Heart left ventricle (tissue), 16 donors: ENCODE measurements at regions not wholly inside any gene's neighbourhood (a gene's known extent, or its start where the extent isn't known, plus 50 kb on each side); places are given as distances from the start of the nearest gene placed in this dataset.

Source experiments
- ATAC-seq, 4 donors: fragments of 200-7000 bp; cut with Tn5 transposase; one replicate each; pipeline ENCODE4 v1.9.1; 2020 to 2022; ENCODE audit warnings: moderate library complexity in 4 of 4, mild to moderate bottlenecking in 3 of 4, moderate number of reproducible peaks in 1 of 4
- DNase-seq, 5 donors: peaks; one replicate each; pipeline ENCODE4 v3.0.0-alpha.2; 2020
- H3K27ac ChIP-seq, 12 donors: fragments of 200-600 bp; sonication (generic) in 4 of 12; one replicate each; pipeline versions ENCODE4 v1.5.0 to v1.8.0; 2016 to 2022; ENCODE audit warnings: mild to moderate bottlenecking in 2 of 12
- H3K27me3 ChIP-seq, 9 donors: fragments of 200-600 bp; sonication (generic) in 2 of 9; one replicate each; pipeline versions ENCODE4 v1.5.1 to v1.8.0; 2016 to 2022; ENCODE audit warnings: mild to moderate bottlenecking in 3 of 9
- H3K36me3 ChIP-seq, 9 donors: fragments of 200-600 bp; sonication (generic) in 2 of 9; one replicate each; pipeline versions ENCODE4 v1.5.0 to v1.8.0; 2018 to 2022; ENCODE audit warnings: mild to moderate bottlenecking in 2 of 9
- H3K4me1 ChIP-seq, 12 donors: fragments of 200-600 bp; sonication (generic) in 4 of 12; one replicate each; pipeline versions ENCODE4 v1.5.0 to v1.8.0; 2016 to 2022; ENCODE audit warnings: mild to moderate bottlenecking in 3 of 12
- H3K4me3 ChIP-seq, 12 donors: fragments of 200-600 bp; sonication (generic) in 4 of 12; one replicate each; pipeline versions ENCODE4 v1.5.0 to v1.8.0; 2017 to 2022; ENCODE audit warnings: mild to moderate bottlenecking in 9 of 12, moderate library complexity in 4 of 12
- H3K9me3 ChIP-seq, 12 donors: fragments of 200-600 bp; sonication (generic) in 4 of 12; one replicate each; pipeline versions ENCODE4 v1.5.0 to v1.8.0; 2016 to 2022; ENCODE audit warnings: mild to moderate bottlenecking in 1 of 12
- POLR2A ChIP-seq, 2 donors: fragments of 450-650 bp; IDR thresholded peaks; one replicate each; pipeline ENCODE4 v1.6.1; 2017; ENCODE audit warnings: antibody characterized with exemption in 2 of 2, mild to moderate bottlenecking in 2 of 2, moderate library complexity in 2 of 2
- WGBS, 4 donors: extraction: QIAGEN DNeasy Blood & Tissue Kit in 2 of 4; methylation state at CpG; one replicate each; pipeline versions ENCODE4 v1.1.5 to v1.1.7; 2013 to 2018; 5-methylcytosine and 5-hydroxymethylcytosine counted together
- intact Hi-C, 10 donors: fragments of 100-400 bp; cut with DNase I; formaldehyde crosslinking; loops; one replicate each; pipeline versions ENCODE4 v1.11.1 to v1.14.2; 2022
- TF ChIP-seq, protein P1 (sequence below), 12 donors: fragments of 200-600 bp; sonication (generic) in 4 of 12; IDR thresholded peaks; one replicate each; pipeline versions ENCODE4 v1.5.0 to v1.8.0; 2018 to 2022; ENCODE audit warnings: antibody characterized with exemption in 12 of 12, mild to moderate bottlenecking in 5 of 12
- donor health status: ischemic (EF 13 %, LVEDD 7.1; RV severe dilation, severe dysfunction).
- donor health status: healthy with polysubstance abuse.
- donor health status: DM: no; HTN: yes; CAD: no.
- donor health status: DM: no; HTN: no; CAD: no.
- donor health status: ischemic (EF 25% LVEDD 6.9; RV normal size, moderate dysfunction).
- donor health status: ischemic (EF 25% LVEDD 5.7; RV mildly dilated, moderate dysfunction).
- donor health status: healthy.
- donor health status: DM: yes; HTN: yes; CAD: no.
- donor health status: ischemic (EF 35%, LVEDD 5.7; RV mildly dilated, moderate dysfunction).
- donor health status: nonischemic (EF 11% LVEDD 7.7; RV severe dilation, severe dysfunction).
- donor health status: DM: yes; HTN: yes; CAD: no.
- donor health status: PGD.
- donor health status: ischemic (EF 29% LVEDD 5.4; RV normal size, mild dysfunction).
- donor health status: nonischemic (EF 23%, LVEDD 6.1; RV moderate dilation, normal function).

GRCh38 chr9:13427587-13427986, 148.1 kb upstream of the MPDZ start:
- Histone ChIP-seq H3K4me1 (peaks cover 0 to 23% (median 13%) of the 10 kb centered on the region in 12 donors), H3K36me3 (no peaks in the 10 kb centered on the region), H3K27ac (peak overlapping the region in 9 of 12 donors; percentile 0 to 63 (median 33)), H3K4me3 (peak overlapping the region in 1 of 12 donors; percentile 12), H3K9me3 (no peaks in the 10 kb centered on the region), H3K27me3 (no peaks in the 10 kb centered on the region)
- intact Hi-C loops, result loop anchor here (1.0 to 10.0 kb wide), 13 partner anchors 73 to 1007 kb away; no protein-coding TSS in a partner anchor
- ATAC-seq, result peak in 2 of 4 donors; percentile 42 to 47
- no peak for TF ChIP-seq POLR2A (IDR thresholded peaks at IDR 0.05)
- TF ChIP-seq, protein P1, sequence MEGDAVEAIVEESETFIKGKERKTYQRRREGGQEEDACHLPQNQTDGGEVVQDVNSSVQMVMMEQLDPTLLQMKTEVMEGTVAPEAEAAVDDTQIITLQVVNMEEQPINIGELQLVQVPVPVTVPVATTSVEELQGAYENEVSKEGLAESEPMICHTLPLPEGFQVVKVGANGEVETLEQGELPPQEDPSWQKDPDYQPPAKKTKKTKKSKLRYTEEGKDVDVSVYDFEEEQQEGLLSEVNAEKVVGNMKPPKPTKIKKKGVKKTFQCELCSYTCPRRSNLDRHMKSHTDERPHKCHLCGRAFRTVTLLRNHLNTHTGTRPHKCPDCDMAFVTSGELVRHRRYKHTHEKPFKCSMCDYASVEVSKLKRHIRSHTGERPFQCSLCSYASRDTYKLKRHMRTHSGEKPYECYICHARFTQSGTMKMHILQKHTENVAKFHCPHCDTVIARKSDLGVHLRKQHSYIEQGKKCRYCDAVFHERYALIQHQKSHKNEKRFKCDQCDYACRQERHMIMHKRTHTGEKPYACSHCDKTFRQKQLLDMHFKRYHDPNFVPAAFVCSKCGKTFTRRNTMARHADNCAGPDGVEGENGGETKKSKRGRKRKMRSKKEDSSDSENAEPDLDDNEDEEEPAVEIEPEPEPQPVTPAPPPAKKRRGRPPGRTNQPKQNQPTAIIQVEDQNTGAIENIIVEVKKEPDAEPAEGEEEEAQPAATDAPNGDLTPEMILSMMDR (IDR thresholded peaks at IDR 0.05), result peak; percentile 68 to 88 (median 82)
- no peak for DNase-seq
- 0% methylated on average over 3 of the region's 3 CpGs for WGBS, 4 donors

- H3K9me3 ChIP-seq, result no peaks in the 10 kb centered on the region
- DNase-seq, result no peak
- 81 to 87% (median 82%) methylated on average over 3 of the region's 3 CpGs for WGBS, 4 donors
- H3K27me3 ChIP-seq, result no peaks in the 10 kb centered on the region
- intact Hi-C loops, result loop anchor here (1.0 to 10.0 kb wide), 13 partner anchors 72 to 1008 kb away; no protein-coding TSS in a partner anchor
- H3K27ac ChIP-seq, result no peak overlapping the region
- H3K4me3 ChIP-seq, result no peak overlapping the region
- TF ChIP-seq, protein P1 (IDR thresholded peaks at IDR 0.05), result no peak
- TF ChIP-seq POLR2A (IDR thresholded peaks at IDR 0.05), result no peak
- no peak for ATAC-seq
- peaks cover 0 to 23% (median 13%) of the 10 kb centered on the region in 12 donors for H3K4me1 ChIP-seq
- no peaks in the 10 kb centered on the region for H3K36me3 ChIP-seq
Observed at GRCh38 chr9:13426606-13427005, 147.1 kb upstream of the MPDZ start.

GRCh38 chr9:13424872-13425271, 145.4 kb upstream of the MPDZ start:
- Histone ChIP-seq H3K4me1 (peaks cover 0 to 23% (median 13%) of the 10 kb centered on the region in 12 donors), H3K4me3 (no peak overlapping the region), H3K27me3 (no peaks in the 10 kb centered on the region), H3K9me3 (no peaks in the 10 kb centered on the region), H3K27ac (no peak overlapping the region), H3K36me3 (no peaks in the 10 kb centered on the region)
- WGBS, 4 donors, result 73 to 83% (median 75%) methylated on average over 4 of the region's 4 CpGs
- TF ChIP-seq, protein P1 (IDR thresholded peaks at IDR 0.05), result no peak
- no peak for TF ChIP-seq POLR2A (IDR thresholded peaks at IDR 0.05)
- intact Hi-C loops, result loop anchor here (5.0 to 10.0 kb wide), 10 partner anchors 70 to 1010 kb away; no protein-coding TSS in a partner anchor
- no peak for DNase-seq
- no peak for ATAC-seq

GRCh38 chr9:13424204-13424603, 144.7 kb upstream of the MPDZ start:
- TF ChIP-seq, protein P1 (IDR thresholded peaks at IDR 0.05), result no peak
- H3K36me3 ChIP-seq, result no peaks in the 10 kb centered on the region
- 63 to 66% (median 65%) methylated on average over 5 to 6 of the region's 6 CpGs for WGBS, 4 donors
- no peak overlapping the region for H3K27ac ChIP-seq
- DNase-seq (no peak), ATAC-seq (no peak)
- no peak overlapping the region for H3K4me3 ChIP-seq
- intact Hi-C loops, result loop anchor here in 7 of 10 donors (5.0 to 10.0 kb wide), 5 partner anchors 69 to 1011 kb away; no protein-coding TSS in a partner anchor
- H3K9me3 ChIP-seq, result no peaks in the 10 kb centered on the region
- no peaks in the 10 kb centered on the region for H3K27me3 ChIP-seq
- H3K4me1 ChIP-seq, result peaks cover 0 to 16% (median 12%) of the 10 kb centered on the region in 12 donors
